Loucy (cell line): ENCODE measurements at regions not wholly inside any gene's neighbourhood (a gene's known extent, or its start where the extent isn't known, plus 50 kb on each side); places are given as distances from the start of the nearest gene placed in this dataset.

Source experiments
- CTCF ChIP-seq: fragments of 200-600 bp; sonication (generic); conservative IDR thresholded peaks from 2 replicates; pipeline ENCODE4 v1.5.1; 2014; ENCODE audit warnings: mild to moderate bottlenecking, antibody characterized with exemption, low read length
- EZH2phosphoT487 ChIP-seq: fragments of 200-600 bp; IDR thresholded peaks from 2 replicates; pipeline ENCODE4 v1.6.1; 2018; ENCODE audit warnings: antibody characterized with exemption, mild to moderate bottlenecking, moderate library complexity, borderline replicate concordance

GRCh38 chr6:156593127-156593526, 184.1 kb upstream of the ARID1B start:
- no peak for TF ChIP-seq CTCF
- no peak for TF ChIP-seq EZH2phosphoT487
